ENCODE measurements at regions not wholly inside any gene's neighbourhood (a gene's known extent, or its start where the extent isn't known, plus 50 kb on each side); places are given as distances from the start of the nearest gene placed in this dataset.
"Not testable (repeated sequence)": the region's sequence is repeated elsewhere in the genome, so short reads cannot be mapped to it uniquely, and the experiment has no call there.

GRCh38 chr9:96156171-96156974, 145.6 kb downstream of the HSD17B3 start:
- no peak for DNase-seq (ENCODE audit: low read depth in 2 of 2)

GRCh38 chr9:96154081-96154480, 147.9 kb downstream of the HSD17B3 start:
- no peak for DNase-seq (ENCODE audit: low read depth in 2 of 2)

- no peak for DNase-seq (ENCODE audit: low read depth in 2 of 2)
Measured at GRCh38 chr9:96152550-96152949, 149.4 kb downstream of the HSD17B3 start.

GRCh38 chr9:96150324-96151227, 151.4 kb downstream of the HSD17B3 start:
- DNase-seq (ENCODE audit: low read depth in 2 of 2) = peak; percentile 22 to 44

- no peak for DNase-seq (ENCODE audit: low read depth in 2 of 2)
Measured at GRCh38 chr9:96149533-96150280, 152.3 kb downstream of the HSD17B3 start.

- no peak for DNase-seq (ENCODE audit: low read depth in 2 of 2)
Measured at GRCh38 chr9:96148634-96149532, 153.1 kb downstream of the HSD17B3 start.

- not testable (repeated sequence) for DNase-seq (ENCODE audit: low read depth in 2 of 2)
Measured at GRCh38 chr9:96147029-96147428, 154.9 kb downstream of the HSD17B3 start.

GRCh38 chr9:96141666-96142065, 160.3 kb downstream of the HSD17B3 start:
- no peak for DNase-seq (ENCODE audit: low read depth in 2 of 2)

GRCh38 chr9:96141128-96141474, 160.9 kb downstream of the HSD17B3 start:
- no peak for DNase-seq (ENCODE audit: low read depth in 2 of 2)

- DNase-seq (ENCODE audit: low read depth in 2 of 2) = no peak
Measured at GRCh38 chr9:96140296-96141127, 161.5 kb downstream of the HSD17B3 start.

GRCh38 chr9:96139592-96140295, 162.2 kb downstream of the HSD17B3 start:
- DNase-seq (ENCODE audit: low read depth in 2 of 2) = no peak

- DNase-seq (ENCODE audit: low read depth in 2 of 2) = no peak
Measured at GRCh38 chr9:96138616-96139015, 163.4 kb downstream of the HSD17B3 start.

GRCh38 chr9:96137671-96138429, 164.1 kb downstream of the HSD17B3 start:
- no peak for DNase-seq (ENCODE audit: low read depth in 2 of 2)

GRCh38 chr9:96136992-96137670, 164.8 kb downstream of the HSD17B3 start:
- no peak for DNase-seq (ENCODE audit: low read depth in 2 of 2)

- no peak for DNase-seq (ENCODE audit: low read depth in 2 of 2)
Measured at GRCh38 chr9:96135753-96136290, 166.2 kb downstream of the HSD17B3 start.

- DNase-seq (ENCODE audit: low read depth in 2 of 2) = no peak
Measured at GRCh38 chr9:96135076-96135752, 166.8 kb downstream of the HSD17B3 start.

GRCh38 chr9:96133321-96134021, 168.5 kb downstream of the HSD17B3 start:
- DNase-seq (ENCODE audit: low read depth in 2 of 2) = no peak

Measured in activated CD8-positive, alpha-beta memory T cell treated with anti-CD3 and anti-CD28 coated beads for 4 hours (primary cell).